ENCODE measurements at regions not wholly inside any gene's neighbourhood (a gene's known extent, or its start where the extent isn't known, plus 50 kb on each side); places are given as distances from the start of the nearest gene placed in this dataset.

DNA sequence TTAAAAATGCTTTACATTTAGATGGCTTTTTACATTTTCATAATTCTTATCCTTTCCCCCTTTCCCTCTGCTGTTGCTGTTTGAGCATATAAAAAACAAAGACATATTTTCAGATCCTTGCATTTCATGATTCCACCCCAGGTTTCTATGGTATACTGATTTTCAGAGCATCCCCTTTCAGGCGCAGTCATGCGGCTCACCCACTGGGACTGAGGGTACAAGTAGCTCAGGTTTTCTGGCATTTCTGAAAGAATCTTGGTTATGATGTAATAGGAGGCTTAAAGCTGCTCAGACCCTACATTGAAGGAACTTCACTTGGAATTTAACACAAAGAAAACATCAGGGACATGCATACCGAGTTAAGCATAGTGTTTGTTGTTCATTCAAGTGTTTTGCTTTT lies 310.8 kb downstream of the ETAA1 start:
- DNase-seq (ENCODE audit: low read depth in 2 of 2): no peak

DNA sequence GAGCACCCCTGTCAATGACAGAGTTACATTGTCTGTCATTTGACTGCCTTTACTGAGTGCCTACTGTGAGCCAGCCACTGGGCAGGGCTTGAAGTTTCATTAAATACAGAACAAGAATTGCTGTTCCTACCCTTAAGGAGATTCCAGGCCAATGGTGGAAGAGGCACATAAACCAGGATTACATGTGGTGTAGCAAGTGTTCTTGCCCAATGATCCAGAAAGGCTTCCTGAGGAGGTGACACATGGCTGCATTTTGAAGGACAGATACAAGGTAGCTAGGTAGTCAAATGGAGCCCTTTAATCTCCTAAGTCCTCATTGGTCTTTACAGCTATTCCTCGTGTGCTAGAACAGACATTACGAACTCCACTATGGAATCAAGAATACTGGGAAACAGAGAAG lies 312.7 kb downstream of the ETAA1 start:
- DNase-seq (ENCODE audit: low read depth in 2 of 2): no peak

DNA sequence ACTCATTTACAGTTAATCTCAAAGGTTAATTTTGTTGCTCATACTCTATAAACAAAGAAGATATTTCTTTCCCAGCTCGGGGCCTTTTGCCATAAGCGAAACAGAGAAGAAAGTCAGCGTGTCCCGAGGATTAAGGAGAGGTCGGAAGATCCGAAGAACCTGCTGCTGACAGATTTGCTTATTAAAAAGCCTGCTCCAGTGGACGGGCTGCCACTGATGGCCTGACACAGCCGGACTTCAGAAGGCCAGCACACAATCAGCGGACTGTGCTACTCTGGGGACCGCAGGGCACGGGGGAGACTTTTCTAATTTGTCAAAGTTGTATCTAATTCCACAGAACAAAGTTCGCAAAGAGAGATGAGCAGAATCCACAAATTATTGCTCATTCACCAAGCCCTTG lies 315.4 kb downstream of the ETAA1 start:
- DNase-seq (ENCODE audit: low read depth in 2 of 2): no peak

DNA sequence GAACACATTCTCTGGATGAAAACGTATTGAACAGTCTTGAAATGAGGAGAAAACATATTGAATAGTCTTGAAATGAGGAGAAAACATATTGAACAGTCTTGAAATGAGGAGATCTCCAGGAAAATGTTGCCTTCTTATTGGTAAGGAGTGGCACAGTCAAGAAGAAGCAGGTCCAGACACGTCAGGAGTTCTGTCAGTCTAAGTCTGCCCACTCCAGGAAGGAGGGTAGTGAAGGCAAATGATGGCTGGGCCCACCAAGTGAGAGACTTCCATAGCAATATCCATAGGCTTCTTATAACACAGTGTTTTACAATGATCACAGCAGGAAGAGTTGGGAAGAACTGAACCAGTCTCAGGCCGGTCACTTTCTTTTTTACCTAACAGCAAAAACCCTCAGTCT lies 316.2 kb downstream of the ETAA1 start:
- DNase-seq (ENCODE audit: low read depth in 2 of 2): no peak

DNA sequence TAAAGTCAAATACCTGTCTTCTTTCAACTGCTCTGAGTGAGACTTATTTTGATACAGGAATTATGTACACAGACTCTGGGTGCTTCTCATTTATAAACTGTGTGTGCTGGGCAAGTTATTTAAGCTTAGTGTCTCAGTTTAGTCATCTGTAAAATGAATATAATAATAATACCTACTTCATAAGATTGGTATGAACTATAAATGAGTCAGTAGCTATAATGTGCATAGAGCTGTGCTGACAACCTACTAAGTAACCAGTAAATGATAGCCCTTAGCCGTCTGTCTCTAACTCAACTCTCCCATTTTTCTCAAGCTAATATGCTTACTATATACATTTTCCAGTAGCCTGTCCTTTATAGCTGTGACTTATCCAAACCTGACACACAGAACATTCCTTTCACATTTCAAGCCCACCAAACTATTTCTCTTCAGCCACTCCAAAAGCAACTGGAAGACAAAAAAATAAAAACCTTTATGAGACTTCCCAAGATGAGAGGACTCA lies 319.8 kb downstream of the ETAA1 start:
- no peak for DNase-seq (ENCODE audit: low read depth in 2 of 2)

DNA sequence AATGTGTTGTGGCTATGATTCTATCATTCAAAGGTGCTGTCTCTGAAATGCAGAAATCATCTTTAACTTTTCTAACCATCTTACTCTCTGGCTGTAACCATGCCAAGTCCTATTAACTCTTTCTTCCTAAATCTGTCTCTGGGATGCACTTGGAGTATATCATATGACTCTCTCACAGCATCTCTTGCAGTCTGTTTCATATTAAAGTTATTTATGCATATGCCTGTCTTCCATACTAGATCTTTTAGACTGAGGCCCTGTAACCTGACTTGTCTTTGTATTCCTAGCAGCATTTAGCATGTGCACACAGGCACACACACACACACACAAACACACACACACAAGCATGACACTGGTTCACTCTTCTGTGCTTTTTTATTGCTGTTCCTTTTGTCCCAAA lies 320.6 kb downstream of the ETAA1 start:
- peak; percentile 17 to 29 for DNase-seq (ENCODE audit: low read depth in 2 of 2)

DNA sequence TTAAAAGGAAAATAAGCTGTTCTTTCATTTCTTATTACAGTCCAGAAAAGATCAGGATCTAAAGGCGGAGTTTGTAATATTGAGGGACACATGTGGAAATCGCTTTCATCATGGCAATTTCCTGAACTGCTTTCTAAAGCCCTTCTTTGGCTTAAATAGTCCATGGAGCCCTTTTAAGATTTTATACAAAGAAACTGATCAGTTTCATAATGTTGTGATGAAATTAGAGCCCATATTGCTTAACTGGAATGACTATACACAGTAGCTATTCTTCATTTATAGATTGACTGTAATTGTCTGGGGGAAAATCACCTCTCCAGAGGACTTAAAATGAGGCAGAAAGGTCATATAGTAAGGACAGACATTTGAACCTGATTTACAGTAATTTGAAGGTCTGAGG lies 322.2 kb downstream of the ETAA1 start:
- DNase-seq (ENCODE audit: low read depth in 2 of 2): peak in 1 of 2 experiments; percentile 20

DNA sequence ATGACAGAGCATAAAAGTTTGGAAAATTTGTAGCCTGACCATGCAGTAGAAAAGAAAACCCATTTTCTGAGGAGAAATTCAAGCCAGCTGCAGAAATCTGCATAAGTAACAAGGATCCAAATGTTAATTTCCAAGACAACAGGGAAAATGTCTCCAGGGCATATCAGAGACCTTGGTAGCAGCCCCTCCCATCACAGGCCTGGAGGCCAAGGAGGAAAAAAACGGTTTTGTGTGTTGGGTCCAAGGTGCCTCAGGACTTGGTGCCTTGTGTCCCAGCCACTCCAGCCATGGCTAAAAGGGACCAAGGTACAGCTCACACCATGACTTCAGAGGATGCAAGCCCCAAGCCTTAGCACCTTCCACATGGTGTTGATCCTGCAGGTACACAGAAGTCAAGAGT lies 324.4 kb downstream of the ETAA1 start:
- no peak for DNase-seq (ENCODE audit: low read depth in 2 of 2)

DNA sequence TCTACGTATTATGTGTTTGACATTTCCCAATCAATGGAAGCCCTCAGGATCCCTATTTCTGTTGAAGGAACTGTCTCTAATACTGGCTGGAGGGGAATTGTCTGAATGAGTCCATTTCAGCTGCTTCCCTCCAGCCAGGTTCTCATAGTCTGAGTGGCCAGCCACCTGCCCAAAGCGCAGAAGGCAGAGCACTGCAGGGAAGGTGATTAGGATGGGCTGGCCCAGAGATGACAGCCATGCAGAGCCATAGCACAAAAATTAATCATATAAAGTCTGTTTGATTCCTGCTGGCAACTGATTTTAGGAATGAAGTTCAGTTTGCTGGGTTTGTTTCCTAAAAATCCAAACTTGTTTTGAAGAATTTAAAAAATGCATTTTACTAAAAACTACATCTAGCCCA lies 327.1 kb downstream of the ETAA1 start:
- DNase-seq (ENCODE audit: low read depth in 2 of 2): no peak

DNA sequence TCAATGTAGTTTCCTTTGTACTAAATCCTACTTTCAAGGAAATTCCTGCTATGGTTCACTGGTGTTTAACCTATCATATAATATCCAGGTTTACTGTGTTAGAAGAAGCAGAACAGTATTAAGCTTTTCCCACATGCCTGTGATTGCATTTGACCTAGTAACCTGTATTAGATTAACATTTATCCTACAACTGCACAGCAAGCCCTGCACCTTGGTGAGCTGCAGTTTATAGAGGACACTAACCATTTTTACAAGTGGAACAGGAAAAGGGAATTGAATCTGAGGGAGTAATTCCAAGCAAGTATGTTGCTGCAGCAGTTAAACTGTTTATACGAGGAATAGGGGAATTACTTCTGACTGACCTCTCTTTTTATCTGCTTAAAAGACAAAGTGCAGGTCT lies 328.6 kb downstream of the ETAA1 start:
- no peak for DNase-seq (ENCODE audit: low read depth in 2 of 2)

DNA sequence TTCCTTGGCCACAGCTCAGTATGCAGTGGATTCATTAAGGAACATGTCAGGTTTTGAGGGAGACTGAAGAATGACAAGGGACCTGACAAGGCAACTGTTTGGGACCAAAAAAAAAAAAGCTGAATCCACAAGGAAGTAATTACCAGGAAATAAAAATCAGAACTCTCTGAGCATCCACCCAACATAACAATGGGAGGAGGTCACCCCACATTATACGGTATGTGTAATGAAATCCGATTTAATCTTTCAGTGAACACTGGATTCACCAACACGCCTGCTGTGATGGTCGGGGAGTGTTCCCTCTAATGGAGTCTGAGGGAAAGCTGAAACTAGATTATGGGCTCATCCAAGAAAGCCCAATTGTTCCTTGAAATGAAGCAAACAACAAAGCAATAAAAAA lies 329.3 kb downstream of the ETAA1 start:
- DNase-seq (ENCODE audit: low read depth in 2 of 2): no peak

DNA sequence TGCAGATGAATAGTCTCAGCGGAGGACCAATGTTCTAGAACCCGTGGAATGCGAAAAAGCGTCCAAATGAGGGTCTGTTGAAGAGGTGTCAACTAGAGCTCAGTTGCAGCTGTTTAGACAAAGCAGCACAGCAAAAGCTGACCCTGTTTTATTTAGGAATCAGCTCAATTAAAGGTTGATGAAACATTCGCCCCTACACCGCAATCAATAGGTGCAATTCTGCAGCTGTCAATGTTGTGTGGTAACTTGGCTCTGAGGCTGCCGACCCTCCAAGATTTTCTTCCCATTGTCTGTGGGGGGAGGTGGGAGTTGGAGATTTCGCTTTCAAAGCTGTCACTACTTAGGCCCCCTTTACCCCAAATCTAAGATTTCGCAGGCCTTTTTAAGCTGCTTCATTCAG lies 330.0 kb downstream of the ETAA1 start:
- DNase-seq (ENCODE audit: low read depth in 2 of 2): no peak

DNA sequence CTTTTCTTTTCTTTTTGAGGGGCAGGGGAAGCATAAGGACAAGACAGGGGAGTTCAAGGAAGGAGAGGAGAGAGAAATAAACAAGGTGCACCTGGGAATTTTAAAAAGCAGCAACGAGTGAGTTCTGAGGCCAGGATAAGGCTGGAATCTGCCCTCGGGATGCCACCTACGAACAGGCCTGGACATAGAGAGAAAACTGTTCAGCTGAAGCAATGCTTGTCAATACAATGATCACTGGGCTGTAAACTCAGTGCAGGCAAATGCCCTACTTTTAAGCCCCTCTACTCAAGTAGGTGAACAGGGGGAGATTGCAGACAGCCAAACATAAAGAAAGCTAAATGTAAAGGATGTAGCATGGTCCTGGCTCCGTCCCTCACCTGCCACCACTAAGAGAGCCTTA lies 330.5 kb downstream of the ETAA1 start:
- DNase-seq (ENCODE audit: low read depth in 2 of 2): no peak

DNA sequence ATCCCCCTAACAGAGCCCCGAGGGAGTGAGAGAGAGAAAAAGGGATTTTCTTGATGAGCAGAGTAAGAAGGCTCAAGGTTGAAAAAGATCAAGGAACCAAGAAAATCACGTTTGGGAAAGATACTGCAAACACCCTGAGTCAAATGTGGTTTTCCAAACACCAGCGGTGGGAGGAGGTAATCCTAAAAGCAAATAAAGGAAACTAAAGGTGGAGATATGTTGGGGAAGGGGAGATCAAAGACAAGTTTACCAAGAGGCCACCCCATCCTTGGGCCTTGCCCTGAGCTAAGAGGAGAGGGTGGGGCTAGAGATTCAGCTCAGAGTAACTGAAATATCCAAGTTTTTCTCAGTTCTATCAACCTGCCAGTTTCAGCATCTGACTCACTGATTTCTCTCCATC lies 332.3 kb downstream of the ETAA1 start:
- DNase-seq (ENCODE audit: low read depth in 2 of 2): no peak

DNA sequence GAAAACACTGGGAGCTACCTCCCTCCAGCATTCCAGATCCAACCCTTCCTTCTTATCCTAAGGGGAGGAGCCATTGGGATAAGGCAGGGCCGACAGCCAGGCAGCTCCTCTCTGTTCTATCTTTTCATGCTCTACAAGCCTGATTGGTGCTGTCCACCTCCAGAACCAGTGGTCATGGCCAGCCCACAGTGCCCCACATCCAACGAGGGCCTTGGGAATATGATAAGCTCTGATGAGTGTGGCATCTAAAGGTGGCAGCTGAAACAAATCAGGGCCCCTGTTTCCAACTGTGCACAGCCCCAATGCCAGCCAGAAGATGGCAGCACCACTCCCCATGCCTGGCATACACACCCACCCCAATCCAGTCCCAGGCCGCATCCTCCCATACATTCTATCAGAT lies 329.3 kb downstream of the C1D start:
- peak in 1 of 2 experiments; percentile 19 for DNase-seq (ENCODE audit: low read depth in 2 of 2)

DNA sequence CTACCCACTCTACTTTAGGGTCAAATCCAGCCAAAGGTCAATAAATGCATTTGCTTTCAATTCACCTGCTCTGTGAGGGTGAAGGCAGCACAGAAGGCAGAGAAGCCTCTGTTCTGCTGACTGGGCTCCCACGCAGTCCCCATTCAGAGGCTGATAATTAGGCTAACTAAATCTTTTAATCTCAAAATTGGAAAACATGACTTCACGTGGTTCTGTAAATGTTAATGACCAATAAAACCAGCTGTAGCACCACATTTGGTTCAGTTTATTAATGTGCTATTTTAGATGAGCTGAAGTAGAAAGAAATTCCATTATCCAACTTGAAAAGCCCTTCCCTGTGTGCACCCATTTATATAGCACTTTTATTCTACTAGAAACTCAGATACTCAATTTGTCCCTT lies 310.6 kb downstream of the C1D start:
- DNase-seq (ENCODE audit: low read depth in 2 of 2): no peak

DNA sequence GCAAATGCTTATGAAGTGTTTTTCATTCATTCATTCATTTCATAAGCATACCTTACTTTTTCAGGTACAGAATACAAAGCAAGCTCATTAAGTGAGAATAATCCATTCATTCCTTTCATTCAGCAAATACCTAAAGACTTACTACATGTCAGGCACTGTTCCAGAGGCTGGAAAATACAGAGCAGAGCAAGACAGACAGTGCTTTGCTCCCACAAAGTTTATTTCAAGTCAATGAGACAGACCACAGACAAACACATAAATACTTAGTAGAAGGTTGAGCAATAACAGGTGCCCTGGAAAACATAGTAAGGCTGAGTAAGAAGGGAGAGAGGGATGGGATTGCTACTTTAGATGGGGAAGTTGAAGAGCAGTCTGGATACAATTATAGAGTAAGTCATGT lies 309.8 kb downstream of the C1D start:
- peak; percentile 72 for DNase-seq (ENCODE audit: low read depth in 2 of 2)

DNA sequence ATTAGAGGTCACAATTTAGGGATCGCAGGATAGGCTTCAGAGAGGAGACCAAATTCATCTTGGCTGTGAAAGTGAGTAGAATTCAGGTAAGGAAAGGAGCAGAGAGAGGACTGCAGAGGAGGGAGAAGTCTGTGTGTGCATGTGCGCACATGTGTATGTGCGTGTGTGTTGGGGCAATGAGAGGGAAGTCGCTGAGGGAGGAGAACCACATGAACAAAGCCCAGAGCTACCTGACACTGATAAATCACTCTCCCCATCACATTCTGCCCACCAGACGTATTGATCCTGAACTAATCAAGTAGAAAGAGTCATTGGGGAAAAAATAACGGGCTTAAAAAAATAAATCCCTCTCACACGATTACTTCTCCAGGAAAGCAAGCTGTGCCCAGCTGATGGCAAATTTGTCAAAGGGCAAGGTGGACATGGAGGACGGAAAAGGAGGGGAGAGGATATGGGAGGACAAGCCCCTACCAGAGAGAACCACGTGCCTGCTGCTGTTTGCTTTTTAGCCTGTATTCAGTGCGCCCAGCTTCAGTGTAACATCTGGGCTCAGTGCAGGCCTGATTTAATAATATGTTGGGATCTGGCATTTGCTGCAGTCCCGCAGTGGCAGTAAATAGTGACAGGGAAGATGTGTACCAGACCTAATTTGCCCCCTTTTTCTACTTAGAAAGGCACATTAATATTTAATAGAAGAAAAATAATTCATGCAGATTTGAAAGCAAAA lies 307.5 kb downstream of the C1D start:
- DNase-seq (ENCODE audit: low read depth in 2 of 2): no peak

DNA sequence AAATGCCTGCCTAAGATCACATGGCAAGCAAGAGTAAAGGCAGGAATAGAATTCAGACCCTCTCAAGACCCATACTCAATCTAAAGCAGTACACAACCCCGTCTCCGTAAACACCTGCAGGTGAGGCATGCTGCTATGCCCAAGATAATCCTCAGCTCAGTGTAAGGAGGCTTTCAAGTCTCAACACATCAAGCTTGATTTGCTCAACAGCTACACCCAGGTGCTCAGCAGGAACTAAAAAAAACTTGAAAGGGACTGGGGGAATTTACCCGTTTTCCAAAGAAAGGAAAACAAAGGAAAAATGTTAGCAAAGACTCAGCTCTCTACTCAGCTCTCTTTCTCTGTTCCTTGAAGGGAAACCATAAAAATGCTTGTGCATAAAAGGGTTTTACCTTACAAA lies 301.8 kb downstream of the C1D start:
- no peak for DNase-seq (ENCODE audit: low read depth in 2 of 2)

DNA sequence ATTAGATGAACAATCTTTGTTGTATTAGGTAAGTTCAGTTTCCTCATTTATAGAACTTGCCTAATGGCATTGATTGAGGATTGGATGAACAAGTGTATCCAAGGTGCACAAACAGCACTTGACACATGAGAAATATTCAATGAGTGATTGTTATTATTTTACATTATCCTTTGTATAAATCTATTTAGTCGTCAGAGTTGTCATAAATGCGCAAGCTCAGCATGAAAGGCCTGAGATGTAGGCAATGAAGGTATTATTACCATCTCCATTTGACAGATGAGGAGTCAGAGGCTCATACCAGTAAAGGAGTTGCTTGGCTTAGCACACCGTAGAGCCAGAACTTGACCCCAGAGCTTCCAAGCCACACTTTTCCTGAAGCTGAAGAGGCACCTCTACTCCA lies 291.4 kb downstream of the C1D start:
- DNase-seq (ENCODE audit: low read depth in 2 of 2): no peak

DNA sequence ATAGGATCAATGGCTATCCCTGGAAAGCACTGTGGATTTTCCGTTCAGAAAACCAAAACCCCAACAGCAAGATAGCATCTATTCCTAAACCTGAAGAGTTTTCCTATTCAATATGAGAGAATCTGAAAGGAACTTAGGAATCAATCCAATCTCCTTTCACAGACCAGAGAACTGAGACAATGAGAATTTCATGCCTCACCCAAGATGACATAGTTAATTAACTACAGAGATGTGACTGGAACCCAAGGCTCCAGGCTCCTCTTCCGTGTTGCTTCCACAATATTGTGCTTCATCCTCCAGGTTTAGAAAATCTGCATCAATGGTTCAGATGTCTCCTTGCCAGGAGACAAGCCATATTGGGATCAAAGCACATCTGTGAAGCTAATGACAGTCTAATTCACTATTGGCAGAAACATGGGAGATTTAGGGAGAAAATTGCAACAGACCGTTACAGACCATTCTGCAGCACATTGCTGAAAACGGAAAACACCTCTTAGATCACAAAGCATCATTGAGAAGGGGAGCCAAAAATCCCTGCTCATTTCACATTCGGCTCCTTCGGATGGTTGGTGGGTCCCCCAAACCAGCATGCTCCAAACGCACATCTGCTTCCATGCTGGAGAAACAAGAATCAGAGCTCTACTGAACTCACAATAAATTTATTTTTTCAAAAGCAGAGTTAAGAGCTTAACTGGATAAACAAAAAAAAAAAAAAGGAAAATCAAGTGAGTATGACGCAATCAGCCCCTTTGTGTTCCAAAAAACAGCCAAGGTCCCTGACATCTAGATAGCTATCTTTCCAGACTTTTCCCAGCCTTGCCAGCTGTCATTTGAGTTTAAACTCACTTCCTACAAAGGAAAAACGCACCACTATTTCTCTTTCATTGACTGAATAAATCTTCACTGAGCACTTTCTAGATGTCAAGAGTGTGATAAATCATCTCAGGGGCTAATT lies 290.3 kb downstream of the C1D start:
- no peak for DNase-seq (ENCODE audit: low read depth in 2 of 2)

DNA sequence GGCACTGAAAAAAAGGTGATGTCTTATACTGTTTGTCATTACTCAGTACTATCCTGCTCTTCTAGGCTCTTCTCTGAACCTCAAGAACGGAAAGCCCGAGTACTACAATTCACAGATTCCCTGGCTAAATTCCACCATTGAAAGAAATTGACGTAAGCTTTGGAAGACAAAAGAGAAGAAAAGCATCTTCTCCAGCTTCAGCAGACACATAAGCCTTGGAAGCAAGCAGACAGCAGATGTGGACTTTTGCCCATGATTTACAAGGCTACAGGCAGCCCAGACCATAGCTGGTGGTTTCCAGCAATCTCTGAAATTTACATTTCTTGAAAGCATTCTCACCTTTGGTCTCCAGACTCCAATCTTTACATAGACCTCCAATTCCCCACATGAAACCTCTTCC lies 289.0 kb downstream of the C1D start:
- DNase-seq (ENCODE audit: low read depth in 2 of 2): no peak

DNA sequence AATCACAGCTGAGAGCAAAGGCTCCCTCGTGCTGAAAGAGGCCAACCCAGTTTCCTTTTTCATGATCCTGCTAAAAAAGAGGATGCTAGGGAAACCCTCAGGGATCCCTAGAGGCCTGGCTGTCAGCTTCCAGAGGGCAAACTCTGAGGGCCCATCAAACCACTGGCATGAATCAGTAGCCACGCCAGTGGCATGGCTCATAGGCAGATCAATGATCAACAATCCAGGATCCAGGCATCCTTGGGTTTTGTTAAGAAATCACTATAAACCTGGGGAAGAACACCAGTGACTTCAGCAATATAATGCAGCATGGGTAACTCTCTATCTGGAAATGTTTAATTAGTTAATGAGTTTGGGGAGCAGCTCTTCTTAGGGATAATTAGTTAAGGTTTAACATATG lies 286.5 kb downstream of the C1D start:
- DNase-seq (ENCODE audit: low read depth in 2 of 2): no peak
